ENCODE measurements at regions not wholly inside any gene's neighbourhood (a gene's known extent, or its start where the extent isn't known, plus 50 kb on each side); places are given as distances from the start of the nearest gene placed in this dataset.

GRCh38 chr5:15338546-15338945, 161.4 kb upstream of the FBXL7 start:
- ATAC-seq (ENCODE audit: low read depth) (no peak), DNase-seq (no peak)
- no peak overlapping the region for H3K27ac ChIP-seq (ENCODE audit: low read length in 2 of 2)
- no peak for TF ChIP-seq CTCF (IDR thresholded peaks at IDR 0.05)
- no peak for TF ChIP-seq EZH2 (IDR thresholded peaks at IDR 0.05; ENCODE audit: borderline replicate concordance, insufficient read depth, low read depth, low read length, poor library complexity, severe bottlenecking)
- no peaks in the 10 kb centered on the region for H3K4me1 ChIP-seq (ENCODE audit: control insufficient read depth in 2 of 2, insufficient read depth in 2 of 2, low read length in 2 of 2)
- intact Hi-C loops (cut with micrococcal nuclease) = no loop called here
- Mint-ChIP-seq H3K4me1 (no peaks in the 10 kb centered on the region), H3K27me3 (no peaks in the 10 kb centered on the region), H3K4me3 (no peak overlapping the region), H3K9me3 (ENCODE audit: insufficient read depth) (peaks cover 6% of the 10 kb centered on the region), H3K27ac (no peak overlapping the region)
- H3K27me3 ChIP-seq (replicated peaks in 1 of 4; ENCODE audit: control extremely low read depth in 1 of 4, control insufficient read depth in 3 of 4, insufficient read depth in 4 of 4, low read length in 3 of 4) = no peaks in the 10 kb centered on the region
- H3K9ac ChIP-seq (ENCODE audit: low read length) = no peak overlapping the region
- CTCF ChIA-PET = no interaction called here
- H3K4me2 ChIP-seq (replicated peaks; ENCODE audit: low read depth, low read length, poor library complexity, severe bottlenecking) = no peak overlapping the region
- H3K36me3 ChIP-seq (replicated peaks in 1 of 2; ENCODE audit: control extremely low read depth in 1 of 2, control insufficient read depth in 1 of 2, extremely low read depth in 1 of 2, insufficient read depth in 2 of 2, low read length in 1 of 2) = no peaks in the 10 kb centered on the region
- H3K4me3 ChIP-seq (ENCODE audit: control extremely low read depth in 1 of 5, extremely low read depth in 1 of 5, insufficient read depth in 1 of 5, low read depth in 2 of 5, low read length in 4 of 5) = no peak overlapping the region
- H3K79me2 ChIP-seq (ENCODE audit: control insufficient read depth, insufficient read depth, low read length) = no peaks in the 10 kb centered on the region
- H4K20me1 ChIP-seq (ENCODE audit: control insufficient read depth, insufficient read depth, low read length, poor library complexity, severe bottlenecking) = no peaks in the 10 kb centered on the region
- POLR2A ChIA-PET = no interaction called here
- peaks cover 0 to 2% (median 0%) of the 10 kb centered on the region in 3 donors for H3K9me3 ChIP-seq (ENCODE audit: control extremely low read depth in 1 of 3, control insufficient read depth in 2 of 3, insufficient read depth in 1 of 3, low read length in 2 of 3)
- WGBS (ENCODE audit: insufficient coverage) = 70% methylated on average over 1 of the region's 1 CpG
- no peak overlapping the region for H2AFZ ChIP-seq (ENCODE audit: insufficient read depth, low read depth, low read length, poor library complexity, severe bottlenecking)

GRCh38 chr5:15334551-15335266, 165.3 kb upstream of the FBXL7 start:
- H2AFZ ChIP-seq (ENCODE audit: insufficient read depth, low read depth, low read length, poor library complexity, severe bottlenecking) = no peak overlapping the region
- Mint-ChIP-seq H3K4me1 (no peaks in the 10 kb centered on the region), H3K27ac (no peak overlapping the region), H3K4me3 (no peak overlapping the region), H3K9me3 (ENCODE audit: insufficient read depth) (peaks cover 12% of the 10 kb centered on the region), H3K27me3 (no peaks in the 10 kb centered on the region)
- no peak for DNase-seq
- H3K27ac ChIP-seq (ENCODE audit: low read length in 2 of 2) = no peak overlapping the region
- H3K9ac ChIP-seq (ENCODE audit: low read length) = no peak overlapping the region
- no peak overlapping the region for H3K4me2 ChIP-seq (replicated peaks; ENCODE audit: low read depth, low read length, poor library complexity, severe bottlenecking)
- H3K9me3 ChIP-seq (ENCODE audit: control extremely low read depth in 1 of 3, control insufficient read depth in 2 of 3, insufficient read depth in 1 of 3, low read length in 2 of 3) = peaks cover 0 to 1% (median 0%) of the 10 kb centered on the region in 3 donors
- ATAC-seq (ENCODE audit: low read depth) = no peak
- CTCF ChIA-PET = no interaction called here
- no peaks in the 10 kb centered on the region for H3K4me1 ChIP-seq (ENCODE audit: control insufficient read depth in 2 of 2, insufficient read depth in 2 of 2, low read length in 2 of 2)
- no peaks in the 10 kb centered on the region for H3K79me2 ChIP-seq (ENCODE audit: control insufficient read depth, insufficient read depth, low read length)
- no peak for TF ChIP-seq EZH2 (IDR thresholded peaks at IDR 0.05; ENCODE audit: borderline replicate concordance, insufficient read depth, low read depth, low read length, poor library complexity, severe bottlenecking)
- TF ChIP-seq CTCF (IDR thresholded peaks at IDR 0.05) = no peak
- H3K36me3 ChIP-seq (replicated peaks in 1 of 2; ENCODE audit: control extremely low read depth in 1 of 2, control insufficient read depth in 1 of 2, extremely low read depth in 1 of 2, insufficient read depth in 2 of 2, low read length in 1 of 2) = no peaks in the 10 kb centered on the region
- no peaks in the 10 kb centered on the region for H3K27me3 ChIP-seq (replicated peaks in 1 of 4; ENCODE audit: control extremely low read depth in 1 of 4, control insufficient read depth in 3 of 4, insufficient read depth in 4 of 4, low read length in 3 of 4)
- 100% methylated on average over 1 of the region's 4 CpGs for WGBS (ENCODE audit: insufficient coverage)
- POLR2A ChIA-PET = no interaction called here
- no peaks in the 10 kb centered on the region for H4K20me1 ChIP-seq (ENCODE audit: control insufficient read depth, insufficient read depth, low read length, poor library complexity, severe bottlenecking)
- intact Hi-C loops (cut with micrococcal nuclease) = no loop called here
- H3K4me3 ChIP-seq (ENCODE audit: control extremely low read depth in 1 of 5, extremely low read depth in 1 of 5, insufficient read depth in 1 of 5, low read depth in 2 of 5, low read length in 4 of 5) = no peak overlapping the region

All from B cell (primary cell).